ENCODE measurements at regions not wholly inside any gene's neighbourhood (a gene's known extent, or its start where the extent isn't known, plus 50 kb on each side); places are given as distances from the start of the nearest gene placed in this dataset.
A peak's percentile ranks its signal among the peaks of the same experiment; 100 is the strongest.

- peaks cover 65% of the 10 kb centered on the region for H3K27me3 Mint-ChIP-seq (ENCODE audit: unreplicated experiment)
- no peak for DNase-seq (ENCODE audit: extremely low spot score, unreplicated experiment)
- no peak for TF ChIP-seq CTCF (IDR thresholded peaks at IDR 0.05)
- H3K9me3 Mint-ChIP-seq (ENCODE audit: unreplicated experiment): no peaks in the 10 kb centered on the region
- H3K4me3 Mint-ChIP-seq (ENCODE audit: unreplicated experiment): no peak overlapping the region
- H3K4me1 Mint-ChIP-seq (ENCODE audit: unreplicated experiment): no peaks in the 10 kb centered on the region
- H3K27ac Mint-ChIP-seq (ENCODE audit: unreplicated experiment): no peak overlapping the region
- no peaks in the 10 kb centered on the region for H3K36me3 Mint-ChIP-seq (ENCODE audit: unreplicated experiment)
Measured at GRCh38 chr2:49260979-49261538, 106.7 kb upstream of the FSHR start.

GRCh38 chr2:49259926-49260325, 105.6 kb upstream of the FSHR start:
- H3K27me3 Mint-ChIP-seq (ENCODE audit: unreplicated experiment): peaks cover 61% of the 10 kb centered on the region
- TF ChIP-seq CTCF (IDR thresholded peaks at IDR 0.05): no peak
- no peaks in the 10 kb centered on the region for H3K9me3 Mint-ChIP-seq (ENCODE audit: unreplicated experiment)
- H3K4me3 Mint-ChIP-seq (ENCODE audit: unreplicated experiment): no peak overlapping the region
- H3K27ac Mint-ChIP-seq (ENCODE audit: unreplicated experiment): no peak overlapping the region
- H3K4me1 Mint-ChIP-seq (ENCODE audit: unreplicated experiment): no peaks in the 10 kb centered on the region
- H3K36me3 Mint-ChIP-seq (ENCODE audit: unreplicated experiment): no peaks in the 10 kb centered on the region
- no peak for DNase-seq (ENCODE audit: extremely low spot score, unreplicated experiment)

GRCh38 chr2:49255409-49255971, 101.2 kb upstream of the FSHR start:
- Mint-ChIP-seq H3K4me3 (ENCODE audit: unreplicated experiment) (no peak overlapping the region), H3K27ac (ENCODE audit: unreplicated experiment) (no peak overlapping the region), H3K36me3 (ENCODE audit: unreplicated experiment) (no peaks in the 10 kb centered on the region), H3K9me3 (ENCODE audit: unreplicated experiment) (no peaks in the 10 kb centered on the region), H3K27me3 (ENCODE audit: unreplicated experiment) (peaks cover 39% of the 10 kb centered on the region), H3K4me1 (ENCODE audit: unreplicated experiment) (peaks cover 15% of the 10 kb centered on the region)
- peak; percentile 46 for TF ChIP-seq CTCF (IDR thresholded peaks at IDR 0.05)
- no peak for DNase-seq (ENCODE audit: extremely low spot score, unreplicated experiment)

- H3K36me3 Mint-ChIP-seq (ENCODE audit: unreplicated experiment): no peaks in the 10 kb centered on the region
Measured at GRCh38 chr2:49254401-49254800, 100.1 kb upstream of the FSHR start.

GRCh38 chr2:49251766-49252165, 97.5 kb upstream of the FSHR start:
- Mint-ChIP-seq H3K9me3 (ENCODE audit: unreplicated experiment) (no peaks in the 10 kb centered on the region), H3K36me3 (ENCODE audit: unreplicated experiment) (no peaks in the 10 kb centered on the region), H3K27ac (ENCODE audit: unreplicated experiment) (peak overlapping the region; percentile 82), H3K27me3 (ENCODE audit: unreplicated experiment) (peaks cover 15% of the 10 kb centered on the region), H3K4me3 (ENCODE audit: unreplicated experiment) (no peak overlapping the region), H3K4me1 (ENCODE audit: unreplicated experiment) (peaks cover 44% of the 10 kb centered on the region)
- no peak for DNase-seq (ENCODE audit: extremely low spot score, unreplicated experiment)
- no peak for TF ChIP-seq CTCF (IDR thresholded peaks at IDR 0.05)

More at GRCh38 chr2:49254401-49254800, 100.1 kb upstream of the FSHR start:
- TF ChIP-seq CTCF (IDR thresholded peaks at IDR 0.05): no peak
- Mint-ChIP-seq H3K27ac (ENCODE audit: unreplicated experiment) (no peak overlapping the region), H3K9me3 (ENCODE audit: unreplicated experiment) (no peaks in the 10 kb centered on the region), H3K4me1 (ENCODE audit: unreplicated experiment) (peaks cover 22% of the 10 kb centered on the region), H3K4me3 (ENCODE audit: unreplicated experiment) (no peak overlapping the region), H3K27me3 (ENCODE audit: unreplicated experiment) (peaks cover 28% of the 10 kb centered on the region)
- no peak for DNase-seq (ENCODE audit: extremely low spot score, unreplicated experiment)
